GM23248 (cell line): ENCODE measurements at regions not wholly inside any gene's neighbourhood (a gene's known extent, or its start where the extent isn't known, plus 50 kb on each side); places are given as distances from the start of the nearest gene placed in this dataset.

Source experiments
- EZH2 ChIP-seq: fragments of 200-600 bp; sonication (generic); IDR thresholded peaks from 2 replicates; pipeline ENCODE4 v1.6.1; 2018; ENCODE audit warnings: antibody characterized with exemption, mild to moderate bottlenecking; ENCODE audit not compliant: insufficient read depth, poor library complexity, severe bottlenecking
- EZH2phosphoT487 ChIP-seq: fragments of 200-600 bp; sonication (generic); IDR thresholded peaks from 2 replicates; pipeline ENCODE4 v1.6.1; 2018; ENCODE audit warnings: antibody characterized with exemption, moderate library complexity, mild to moderate bottlenecking, low read depth; ENCODE audit not compliant: insufficient read depth

DNA sequence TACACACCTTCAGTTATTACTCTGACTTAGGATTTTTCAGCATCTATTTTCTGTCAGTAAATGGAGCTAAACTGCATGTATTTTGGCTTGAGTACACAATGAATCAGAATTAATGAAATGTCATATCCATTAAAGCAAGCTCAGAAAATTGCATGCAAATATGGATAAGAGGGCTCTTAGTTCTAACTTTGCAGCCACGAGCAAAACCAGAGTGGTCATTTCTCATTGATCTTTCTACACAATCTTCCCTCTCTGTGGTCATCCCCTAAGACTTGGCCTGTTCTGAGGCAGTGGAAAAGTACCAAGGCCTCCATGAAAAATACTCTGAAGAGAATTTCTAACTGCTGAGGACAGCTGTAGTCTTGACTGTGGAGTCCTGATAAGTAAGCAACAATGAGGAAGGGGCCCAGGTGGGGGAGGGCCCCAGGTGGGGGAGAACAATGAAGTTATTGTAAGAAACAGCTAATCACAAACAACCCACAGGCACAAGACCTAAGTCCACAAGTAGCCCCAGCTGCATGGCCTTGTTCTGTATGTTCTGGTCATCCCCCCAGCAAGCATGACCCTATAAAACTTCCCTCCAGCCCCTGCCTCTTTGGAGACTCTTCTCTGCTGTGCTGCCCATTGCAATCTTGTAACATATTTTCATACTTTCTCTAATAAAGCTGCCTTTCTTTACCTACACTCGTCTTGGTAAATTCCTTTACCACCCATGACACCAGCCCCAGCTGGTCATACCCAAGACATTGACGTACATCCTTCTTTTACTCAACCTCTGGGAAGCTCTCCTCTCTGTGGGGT lies 230.3 kb downstream of the TDRD15 start:
- TF ChIP-seq EZH2: no peak
- no peak for TF ChIP-seq EZH2phosphoT487
